Mucosa of descending colon (tissue), 3 donors: ENCODE measurements at regions not wholly inside any gene's neighbourhood (a gene's known extent, or its start where the extent isn't known, plus 50 kb on each side); places are given as distances from the start of the nearest gene placed in this dataset.
A peak's percentile ranks its signal among the peaks of the same experiment; 100 is the strongest.

Experiments
- ATAC-seq: fragments of 200-7000 bp; cut with Tn5 transposase; one replicate; pipeline ENCODE4 v1.9.1; 2020; ENCODE audit warnings: mild to moderate bottlenecking, moderate library complexity
- DNase-seq, 3 donors: peaks; one replicate each; pipeline ENCODE4 v3.0.0-alpha.2; 2020
- H3K36me3 ChIP-seq: fragments of 200-600 bp; one replicate; pipeline ENCODE4 v1.8.0; 2021; ENCODE audit warnings: low read depth, mild to moderate bottlenecking
- H3K4me1 ChIP-seq: fragments of 200-600 bp; one replicate; pipeline ENCODE4 v1.8.0; 2021; ENCODE audit warnings: low read depth, mild to moderate bottlenecking
- H3K4me3 ChIP-seq: fragments of 200-600 bp; one replicate; pipeline ENCODE4 v1.8.0; 2021; ENCODE audit warnings: mild to moderate bottlenecking
- H3K9me3 ChIP-seq: fragments of 200-600 bp; one replicate; pipeline ENCODE4 v1.8.0; 2021; ENCODE audit warnings: mild to moderate bottlenecking
- CTCF ChIP-seq: fragments of 200-600 bp; IDR thresholded peaks from one replicate; pipeline ENCODE4 v1.8.0; 2022; ENCODE audit warnings: antibody characterized with exemption, mild to moderate bottlenecking
- intact Hi-C, 2 donors: fragments of 100-400 bp; cut with DNase I in 1 of 2; cut with micrococcal nuclease in 1 of 2; formaldehyde crosslinking; loops; one replicate each; pipeline versions ENCODE4 v1.11.0 to v1.11.1; 2022; cut with DNase I, micrococcal nuclease
- donor health status: DM: no; HTN: no; CAD: no; lungs with moderate emphysema.
- donor health status: DM: no; HTN: no; CAD: no.
- donor health status: DM: no; HTN: yes; CAD: no.

DNA sequence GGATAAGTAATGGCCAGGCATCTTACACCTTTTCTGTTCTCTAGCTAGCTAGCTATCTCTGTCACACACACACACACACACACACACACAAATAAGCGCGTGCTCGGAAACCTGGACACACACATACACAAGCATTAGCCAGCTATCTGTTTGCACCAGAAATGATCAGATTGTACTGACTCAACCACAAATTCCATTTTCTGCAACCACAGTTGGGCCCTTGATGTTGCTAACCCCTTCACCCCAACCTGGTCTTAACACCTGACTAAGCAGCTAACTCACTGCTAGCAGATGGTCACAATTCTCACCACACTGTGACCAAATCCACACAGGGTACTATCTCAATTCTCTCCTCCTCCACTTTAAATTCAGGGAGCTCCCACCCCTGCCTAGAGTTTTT, 183.0 kb upstream of the THBS1 start:
- H3K9me3 ChIP-seq = no peaks in the 10 kb centered on the region
- H3K36me3 ChIP-seq = no peaks in the 10 kb centered on the region
- TF ChIP-seq CTCF = no peak
- peaks cover 14% of the 10 kb centered on the region for H3K4me1 ChIP-seq
- no peak overlapping the region for H3K4me3 ChIP-seq
- DNase-seq = no peak
- intact Hi-C loops = no loop called here
- no peak for ATAC-seq

DNA sequence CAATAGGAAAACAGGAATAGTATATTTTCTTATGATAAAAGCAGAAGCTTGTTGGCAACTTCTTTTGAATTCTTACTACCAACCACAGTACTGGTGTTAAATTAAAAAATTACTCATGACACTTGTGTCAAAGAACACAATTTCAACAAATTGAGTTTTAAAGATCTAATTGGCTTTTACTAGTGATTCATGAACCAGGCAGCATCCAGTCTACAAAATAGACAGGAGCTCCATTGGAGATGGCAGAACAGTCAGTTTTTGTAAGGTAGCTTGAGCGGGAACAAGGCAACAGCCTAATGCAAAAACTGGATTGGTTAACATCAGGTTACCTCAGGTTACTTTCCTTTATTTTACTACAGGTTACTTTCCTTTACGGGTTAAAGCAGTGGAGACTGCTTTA, 181.3 kb upstream of the THBS1 start:
- TF ChIP-seq CTCF = no peak
- ATAC-seq (no peak), DNase-seq (no peak)
- Histone ChIP-seq H3K4me1 (peaks cover 14% of the 10 kb centered on the region), H3K4me3 (no peak overlapping the region), H3K9me3 (no peaks in the 10 kb centered on the region), H3K36me3 (no peaks in the 10 kb centered on the region)
- intact Hi-C loops = no loop called here

DNA sequence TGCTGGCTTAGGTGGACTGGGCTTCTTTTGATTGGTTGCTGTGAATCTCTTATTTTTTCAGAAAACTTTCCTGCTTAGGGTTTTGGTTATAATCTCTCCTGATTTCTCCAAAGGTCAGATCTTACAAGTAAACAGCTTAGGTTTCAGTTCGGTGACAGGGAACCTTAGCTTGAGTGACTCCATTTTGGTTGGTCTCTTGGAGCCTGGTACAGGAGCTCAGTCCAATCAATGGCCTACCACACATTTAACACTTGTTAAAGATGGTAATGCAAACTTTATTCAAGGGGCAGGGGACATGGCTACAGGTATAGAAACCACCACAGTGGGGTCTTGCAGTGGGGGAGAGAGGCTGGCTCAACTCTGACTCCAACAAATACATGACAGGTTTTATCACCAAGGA, 180.9 kb upstream of the THBS1 start:
- H3K4me1 ChIP-seq = peaks cover 10% of the 10 kb centered on the region
- no peak overlapping the region for H3K4me3 ChIP-seq
- no peaks in the 10 kb centered on the region for H3K36me3 ChIP-seq
- ATAC-seq = no peak
- DNase-seq = no peak
- intact Hi-C loops = no loop called here
- no peaks in the 10 kb centered on the region for H3K9me3 ChIP-seq
- TF ChIP-seq CTCF = no peak

- TF ChIP-seq CTCF = no peak
- Histone ChIP-seq H3K36me3 (no peaks in the 10 kb centered on the region), H3K9me3 (no peaks in the 10 kb centered on the region), H3K4me1 (peaks cover 5% of the 10 kb centered on the region), H3K4me3 (no peak overlapping the region)
- no peak for ATAC-seq
- intact Hi-C loops = no loop called here
- DNase-seq = no peak
Observed at GRCh38 chr15:39400821-39401550, 179.9 kb upstream of the THBS1 start.

GRCh38 chr15:39403640-39404117, 177.2 kb upstream of the THBS1 start:
- H3K4me3 ChIP-seq = no peak overlapping the region
- H3K4me1 ChIP-seq = peaks cover 5% of the 10 kb centered on the region
- no peak for DNase-seq
- peak; percentile 25 for ATAC-seq
- intact Hi-C loops = no loop called here
- H3K9me3 ChIP-seq = no peaks in the 10 kb centered on the region
- no peak for TF ChIP-seq CTCF
- no peaks in the 10 kb centered on the region for H3K36me3 ChIP-seq
